ENCODE measurements at regions not wholly inside any gene's neighbourhood (a gene's known extent, or its start where the extent isn't known, plus 50 kb on each side); places are given as distances from the start of the nearest gene placed in this dataset.

GRCh38 chr2:113370030-113370429, 67.5 kb upstream of the ZNG1B start:
- TF ChIP-seq SIN3A (IDR thresholded peaks at IDR 0.05; ENCODE audit: low read depth, low read length), result no peak
- TF ChIP-seq GABPA (IDR thresholded peaks at IDR 0.05; ENCODE audit: low read depth), result no peak

Data from GM12878 (cell line).